ENCODE measurements at regions not wholly inside any gene's neighbourhood (a gene's known extent, or its start where the extent isn't known, plus 50 kb on each side); places are given as distances from the start of the nearest gene placed in this dataset.

DNA sequence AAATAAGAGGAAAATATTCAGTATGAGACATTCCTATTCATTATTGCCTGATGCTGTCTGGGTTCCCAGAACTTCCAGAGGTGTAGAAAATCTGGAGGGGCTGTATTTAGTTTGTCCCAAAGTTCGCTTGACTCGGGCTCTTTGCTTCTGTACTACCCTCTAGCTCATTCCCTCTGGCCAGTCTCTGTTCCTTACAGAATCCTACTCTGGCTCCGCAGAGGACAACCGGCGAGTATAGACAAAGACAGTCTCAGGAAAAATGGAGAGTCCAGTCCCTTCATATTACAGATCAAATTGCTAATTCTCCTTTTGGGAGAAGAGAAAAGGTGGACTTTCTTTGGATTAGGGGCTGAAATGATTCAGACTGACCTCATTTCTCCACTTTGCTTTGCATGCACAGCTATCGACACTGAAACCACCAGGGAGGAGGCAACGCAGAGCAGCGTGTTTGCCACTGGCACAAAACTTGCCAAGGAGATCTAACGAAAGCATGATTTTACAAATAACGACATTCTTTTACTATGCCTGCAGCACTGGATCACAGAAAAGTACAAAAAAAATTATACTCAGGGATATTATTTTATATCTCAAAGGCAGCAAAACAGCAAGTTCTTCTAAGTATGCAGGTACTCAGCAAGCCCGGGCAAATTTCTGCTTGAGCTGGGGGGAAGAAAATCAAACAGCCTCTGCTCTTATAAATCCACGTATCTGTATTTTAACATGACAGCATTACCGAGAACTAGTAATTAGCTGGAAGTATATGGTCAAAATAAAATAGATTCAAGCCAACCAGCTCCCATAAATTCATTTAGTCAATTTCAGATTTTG is 279.7 kb downstream of the NPR3 start:
- 86 to 87% methylated on average over 13 of the region's 13 CpGs for WGBS, 2 donors
- ATAC-seq (ENCODE audit: low FRiP score in 2 of 2) = no peak
- Histone ChIP-seq H3K4me1 (no peaks in the 10 kb centered on the region), H3K27me3 (no peaks in the 10 kb centered on the region), H3K9me3 (no peaks in the 10 kb centered on the region), H3K4me3 (no peak overlapping the region), H3K27ac (no peak overlapping the region), H3K36me3 (no peaks in the 10 kb centered on the region)
- no peak for DNase-seq
- TF ChIP-seq POLR2A (IDR thresholded peaks at IDR 0.05) (no peak), EP300 (IDR thresholded peaks at IDR 0.05) (no peak), POLR2AphosphoS5 (IDR thresholded peaks at IDR 0.05) (no peak), CTCF (IDR thresholded peaks at IDR 0.05) (no peak)

- H3K27me3 ChIP-seq = no peaks in the 10 kb centered on the region
- TF ChIP-seq EP300 (IDR thresholded peaks at IDR 0.05) (no peak), POLR2A (IDR thresholded peaks at IDR 0.05) (no peak), POLR2AphosphoS5 (IDR thresholded peaks at IDR 0.05) (no peak), CTCF (IDR thresholded peaks at IDR 0.05) (no peak)
- ATAC-seq (ENCODE audit: low FRiP score in 2 of 2) (no peak), DNase-seq (no peak)
- H3K4me3 ChIP-seq = no peak overlapping the region
- H3K4me1 ChIP-seq = no peaks in the 10 kb centered on the region
- no peaks in the 10 kb centered on the region for H3K36me3 ChIP-seq
- WGBS, 2 donors = 82 to 86% methylated on average over 9 of the region's 9 CpGs
- H3K27ac ChIP-seq = no peak overlapping the region
- H3K9me3 ChIP-seq = no peaks in the 10 kb centered on the region
Observed at GRCh38 chr5:32991421-32991815, 280.3 kb downstream of the NPR3 start.

DNA sequence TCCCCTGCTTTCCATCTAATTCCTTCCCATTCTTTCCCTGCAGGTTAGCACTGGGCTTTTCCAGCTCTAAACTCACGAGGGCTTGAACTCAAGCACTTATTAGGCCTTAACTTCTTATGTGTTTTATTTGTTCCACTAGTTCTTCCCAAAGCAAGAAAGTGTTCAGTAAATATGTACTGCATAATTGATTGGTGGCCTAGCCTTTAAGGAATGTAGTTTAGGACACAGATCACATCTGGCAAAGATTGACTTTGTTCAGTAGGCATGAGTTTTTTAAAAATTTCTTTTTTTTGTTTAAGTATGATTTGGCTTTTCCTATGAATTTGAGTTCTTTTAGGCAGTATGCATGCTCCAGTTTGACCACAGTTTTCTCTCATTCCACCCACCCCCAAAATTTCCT is 285.2 kb downstream of the NPR3 start:
- H3K4me1 ChIP-seq = no peaks in the 10 kb centered on the region
- DNase-seq = no peak
- ATAC-seq (ENCODE audit: low FRiP score in 2 of 2) = no peak

DNA sequence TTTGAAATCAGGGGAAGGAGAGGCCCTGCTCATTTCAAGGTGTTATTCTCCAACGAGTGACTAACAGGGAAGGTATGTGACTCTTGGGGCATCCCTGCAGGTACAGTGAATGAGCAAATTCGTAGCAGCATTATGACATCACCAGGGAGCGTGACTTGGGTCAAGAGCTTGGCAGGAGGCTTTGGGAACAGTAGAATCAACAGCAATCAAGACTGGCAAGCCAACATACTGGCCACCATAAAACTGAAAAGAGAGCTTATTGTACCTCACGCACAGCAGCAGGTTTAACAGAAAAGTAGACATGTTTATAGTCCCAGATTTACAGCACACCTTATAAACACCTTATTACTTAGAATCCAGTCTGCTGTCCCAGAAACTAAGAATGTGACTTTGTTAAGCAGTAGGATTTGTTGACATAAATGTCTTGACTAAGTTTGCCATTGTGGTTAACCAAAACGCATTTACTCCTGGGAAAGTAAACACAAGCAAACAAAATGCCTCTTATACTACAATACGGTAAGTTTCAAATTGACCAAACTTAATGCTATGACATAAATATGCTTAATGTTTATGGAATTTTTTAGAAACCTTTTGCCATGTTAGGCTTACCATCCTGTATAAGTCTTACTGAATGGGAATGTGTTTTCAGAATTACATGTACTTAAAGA is 297.8 kb downstream of the NPR3 start:
- no peaks in the 10 kb centered on the region for H3K36me3 ChIP-seq
- no peak overlapping the region for H3K27ac ChIP-seq
- H3K9me3 ChIP-seq = peaks cover 2 to 8% (median 5%) of the 10 kb centered on the region in 4 donors
- H3K27me3 ChIP-seq = no peaks in the 10 kb centered on the region
- H3K4me1 ChIP-seq = no peaks in the 10 kb centered on the region
- WGBS, 2 donors = 69 to 76% methylated on average over 6 of the region's 6 CpGs
- DNase-seq = no peak
- no peak for TF ChIP-seq POLR2A (IDR thresholded peaks at IDR 0.05)
- no peak for TF ChIP-seq EP300 (IDR thresholded peaks at IDR 0.05)
- TF ChIP-seq CTCF (IDR thresholded peaks at IDR 0.05) = no peak
- no peak for TF ChIP-seq POLR2AphosphoS5 (IDR thresholded peaks at IDR 0.05)
- H3K4me3 ChIP-seq = no peak overlapping the region
- ATAC-seq (ENCODE audit: low FRiP score in 2 of 2) = no peak

More for the DNA sequence above, 285.2 kb downstream of the NPR3 start:
- Histone ChIP-seq H3K36me3 (no peaks in the 10 kb centered on the region), H3K27ac (no peak overlapping the region), H3K4me3 (no peak overlapping the region), H3K27me3 (no peaks in the 10 kb centered on the region), H3K9me3 (no peaks in the 10 kb centered on the region)
- 75 to 91% methylated on average over 1 of the region's 1 CpG for WGBS, 2 donors
- no peak for TF ChIP-seq POLR2AphosphoS5 (IDR thresholded peaks at IDR 0.05)
- no peak for TF ChIP-seq EP300 (IDR thresholded peaks at IDR 0.05)
- no peak for TF ChIP-seq POLR2A (IDR thresholded peaks at IDR 0.05)
- TF ChIP-seq CTCF (IDR thresholded peaks at IDR 0.05) = no peak
